Vagina (tissue), 2 donors: ENCODE measurements at regions not wholly inside any gene's neighbourhood (a gene's known extent, or its start where the extent isn't known, plus 50 kb on each side); places are given as distances from the start of the nearest gene placed in this dataset.
"Not testable (repeated sequence)": the region's sequence is repeated elsewhere in the genome, so short reads cannot be mapped to it uniquely, and the experiment has no call there.

Experiments used
- POLR2A ChIP-seq, 2 donors: fragments of 450-650 bp; IDR thresholded peaks; one replicate each; pipeline ENCODE4 v1.6.1; 2017; ENCODE audit warnings: antibody characterized with exemption in 2 of 2, mild to moderate bottlenecking in 2 of 2, moderate library complexity in 2 of 2
- POLR2AphosphoS5 ChIP-seq, 2 donors: sonication (generic); formaldehyde crosslinking; IDR thresholded peaks; one replicate each; pipeline ENCODE4 v1.9.0; 2017; ENCODE audit warnings: antibody characterized with exemption in 2 of 2, mild to moderate bottlenecking in 2 of 2, low read depth in 1 of 2; ENCODE audit not compliant: insufficient read depth in 1 of 2
- TF ChIP-seq, protein P1 (sequence below), 3 experiments: fragments of 450-650 bp in 2 of 3; fragments of 200-600 bp in 1 of 3; sonication (generic) in 1 of 3; IDR thresholded peaks; one replicate each; pipeline ENCODE4 v1.5.1; 2017 to 2019; ENCODE audit warnings: antibody characterized with exemption in 3 of 3, mild to moderate bottlenecking in 2 of 3, moderate library complexity in 2 of 3

DNA sequence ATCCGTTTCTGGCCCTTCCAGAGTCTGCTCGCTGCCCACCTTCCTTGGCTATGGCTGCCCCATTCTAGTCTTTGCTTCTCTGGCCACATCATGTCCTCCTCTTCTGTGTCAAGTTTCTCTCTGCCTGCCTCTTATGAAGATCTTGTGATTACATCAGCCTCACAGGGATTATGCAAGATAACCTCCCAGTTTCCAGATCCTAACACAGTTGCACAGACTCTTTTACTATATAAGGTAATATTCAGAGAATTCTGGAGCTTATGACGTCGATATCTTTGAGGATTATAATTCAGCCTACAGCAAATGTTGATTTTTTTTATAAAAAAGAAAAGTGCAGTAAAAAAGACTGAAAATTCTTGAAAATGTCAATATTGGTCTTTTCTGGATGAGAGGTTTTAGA is 97.2 kb upstream of the CRYM start:
- TF ChIP-seq, protein P1, sequence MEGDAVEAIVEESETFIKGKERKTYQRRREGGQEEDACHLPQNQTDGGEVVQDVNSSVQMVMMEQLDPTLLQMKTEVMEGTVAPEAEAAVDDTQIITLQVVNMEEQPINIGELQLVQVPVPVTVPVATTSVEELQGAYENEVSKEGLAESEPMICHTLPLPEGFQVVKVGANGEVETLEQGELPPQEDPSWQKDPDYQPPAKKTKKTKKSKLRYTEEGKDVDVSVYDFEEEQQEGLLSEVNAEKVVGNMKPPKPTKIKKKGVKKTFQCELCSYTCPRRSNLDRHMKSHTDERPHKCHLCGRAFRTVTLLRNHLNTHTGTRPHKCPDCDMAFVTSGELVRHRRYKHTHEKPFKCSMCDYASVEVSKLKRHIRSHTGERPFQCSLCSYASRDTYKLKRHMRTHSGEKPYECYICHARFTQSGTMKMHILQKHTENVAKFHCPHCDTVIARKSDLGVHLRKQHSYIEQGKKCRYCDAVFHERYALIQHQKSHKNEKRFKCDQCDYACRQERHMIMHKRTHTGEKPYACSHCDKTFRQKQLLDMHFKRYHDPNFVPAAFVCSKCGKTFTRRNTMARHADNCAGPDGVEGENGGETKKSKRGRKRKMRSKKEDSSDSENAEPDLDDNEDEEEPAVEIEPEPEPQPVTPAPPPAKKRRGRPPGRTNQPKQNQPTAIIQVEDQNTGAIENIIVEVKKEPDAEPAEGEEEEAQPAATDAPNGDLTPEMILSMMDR (IDR thresholded peaks at IDR 0.05): not testable (repeated sequence)
- not testable (repeated sequence) for TF ChIP-seq POLR2A (IDR thresholded peaks at IDR 0.05); POLR2AphosphoS5 (IDR thresholded peaks at IDR 0.05; ENCODE audit: insufficient read depth in 1 of 2, low read depth in 1 of 2)
